ENCODE measurements at regions not wholly inside any gene's neighbourhood (a gene's known extent, or its start where the extent isn't known, plus 50 kb on each side); places are given as distances from the start of the nearest gene placed in this dataset.

DNA sequence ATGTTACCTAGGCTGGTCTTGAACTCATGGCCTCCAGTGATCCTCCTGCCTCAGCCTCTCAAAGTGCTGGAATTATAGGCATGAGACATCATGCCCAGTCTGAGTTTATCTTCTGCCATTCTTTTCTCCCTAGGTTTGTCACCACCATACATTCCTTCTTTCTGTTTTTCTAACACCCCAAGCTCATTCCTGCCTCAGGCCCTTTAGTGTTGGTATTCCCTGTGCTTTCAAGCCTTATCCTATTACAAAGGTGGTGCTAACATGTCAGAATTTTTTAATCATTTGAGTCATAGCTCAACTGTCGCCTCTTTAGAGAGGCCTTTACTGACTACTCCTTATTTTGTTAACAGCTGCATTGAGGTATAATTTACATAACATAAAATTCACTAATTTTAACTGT, 221.1 kb upstream of the PRSS16 start:
- no peak overlapping the region for H2AFZ ChIP-seq (ENCODE audit: low read depth)
- H3K27ac ChIP-seq (ENCODE audit: low read depth in 2 of 2, low read length in 1 of 2): no peak overlapping the region
- no peak overlapping the region for H3K4me2 ChIP-seq
- no peaks in the 10 kb centered on the region for H3K27me3 ChIP-seq (ENCODE audit: insufficient read depth)
- no peaks in the 10 kb centered on the region for H3K9me2 ChIP-seq
- H3K36me3 ChIP-seq (replicated peaks in 1 of 2; ENCODE audit: control insufficient read depth in 1 of 2, insufficient read depth in 2 of 2, low read length in 1 of 2): no peaks in the 10 kb centered on the region
- WGBS (ENCODE audit: low lambda C conversion rate): 63% methylated on average over 1 of the region's 1 CpG
- H3K9me3 ChIP-seq: no peaks in the 10 kb centered on the region
- no peak overlapping the region for H3K4me3 ChIP-seq (ENCODE audit: low read depth in 2 of 2, low read length in 1 of 2)
- POLR2A ChIA-PET: no interaction called here
- TF ChIP-seq RAD21 (IDR thresholded peaks at IDR 0.05; ENCODE audit: low read length) (no peak), CHD2 (IDR thresholded peaks at IDR 0.05; ENCODE audit: low read length, partially characterized antibody) (no peak), MEF2A (IDR thresholded peaks at IDR 0.05; ENCODE audit: borderline replicate concordance, low read depth) (no peak), SMC3 (IDR thresholded peaks at IDR 0.05; ENCODE audit: low read depth, low read length) (no peak), FOXJ3 (CRISPR knock-in tag; IDR thresholded peaks at IDR 0.05) (no peak), EP300 (IDR thresholded peaks at IDR 0.05; ENCODE audit: borderline replicate concordance in 1 of 2, low read depth in 1 of 2, low read length in 1 of 2) (no peak), RCOR1 (IDR thresholded peaks at IDR 0.05; ENCODE audit: low read length) (no peak), TAF1 (IDR thresholded peaks at IDR 0.05; ENCODE audit: borderline replicate concordance, low read depth, low read length) (no peak), MXI1 (IDR thresholded peaks at IDR 0.05; ENCODE audit: low read depth, low read length) (no peak), RFX5 (IDR thresholded peaks at IDR 0.05; ENCODE audit: low read length) (no peak), SIN3A (IDR thresholded peaks at IDR 0.05; ENCODE audit: borderline replicate concordance, low read depth, low read length) (no peak), NRF1 (IDR thresholded peaks at IDR 0.05; ENCODE audit: low read depth, low read length) (no peak), YY1 (IDR thresholded peaks at IDR 0.05; ENCODE audit: low read depth) (no peak), POLR2AphosphoS5 (IDR thresholded peaks at IDR 0.05; ENCODE audit: low read depth, low read length) (no peak), FOSL2 (IDR thresholded peaks at IDR 0.05; ENCODE audit: borderline replicate concordance, low read depth) (no peak), RXRA (IDR thresholded peaks at IDR 0.05; ENCODE audit: borderline replicate concordance, low read depth) (no peak)
- TF ChIP-seq, protein P1, sequence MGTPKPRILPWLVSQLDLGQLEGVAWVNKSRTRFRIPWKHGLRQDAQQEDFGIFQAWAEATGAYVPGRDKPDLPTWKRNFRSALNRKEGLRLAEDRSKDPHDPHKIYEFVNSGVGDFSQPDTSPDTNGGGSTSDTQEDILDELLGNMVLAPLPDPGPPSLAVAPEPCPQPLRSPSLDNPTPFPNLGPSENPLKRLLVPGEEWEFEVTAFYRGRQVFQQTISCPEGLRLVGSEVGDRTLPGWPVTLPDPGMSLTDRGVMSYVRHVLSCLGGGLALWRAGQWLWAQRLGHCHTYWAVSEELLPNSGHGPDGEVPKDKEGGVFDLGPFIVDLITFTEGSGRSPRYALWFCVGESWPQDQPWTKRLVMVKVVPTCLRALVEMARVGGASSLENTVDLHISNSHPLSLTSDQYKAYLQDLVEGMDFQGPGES (IDR thresholded peaks at IDR 0.05; ENCODE audit: low read depth, low read length): no peak
- TF ChIP-seq, protein P2, sequence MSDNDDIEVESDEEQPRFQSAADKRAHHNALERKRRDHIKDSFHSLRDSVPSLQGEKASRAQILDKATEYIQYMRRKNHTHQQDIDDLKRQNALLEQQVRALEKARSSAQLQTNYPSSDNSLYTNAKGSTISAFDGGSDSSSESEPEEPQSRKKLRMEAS (IDR thresholded peaks at IDR 0.05; ENCODE audit: low read depth): no peak
- TF ChIP-seq, protein P3, sequence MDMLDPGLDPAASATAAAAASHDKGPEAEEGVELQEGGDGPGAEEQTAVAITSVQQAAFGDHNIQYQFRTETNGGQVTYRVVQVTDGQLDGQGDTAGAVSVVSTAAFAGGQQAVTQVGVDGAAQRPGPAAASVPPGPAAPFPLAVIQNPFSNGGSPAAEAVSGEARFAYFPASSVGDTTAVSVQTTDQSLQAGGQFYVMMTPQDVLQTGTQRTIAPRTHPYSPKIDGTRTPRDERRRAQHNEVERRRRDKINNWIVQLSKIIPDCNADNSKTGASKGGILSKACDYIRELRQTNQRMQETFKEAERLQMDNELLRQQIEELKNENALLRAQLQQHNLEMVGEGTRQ (IDR thresholded peaks at IDR 0.05; ENCODE audit: borderline replicate concordance, low read depth, low read length): no peak
- TF ChIP-seq, protein P4, sequence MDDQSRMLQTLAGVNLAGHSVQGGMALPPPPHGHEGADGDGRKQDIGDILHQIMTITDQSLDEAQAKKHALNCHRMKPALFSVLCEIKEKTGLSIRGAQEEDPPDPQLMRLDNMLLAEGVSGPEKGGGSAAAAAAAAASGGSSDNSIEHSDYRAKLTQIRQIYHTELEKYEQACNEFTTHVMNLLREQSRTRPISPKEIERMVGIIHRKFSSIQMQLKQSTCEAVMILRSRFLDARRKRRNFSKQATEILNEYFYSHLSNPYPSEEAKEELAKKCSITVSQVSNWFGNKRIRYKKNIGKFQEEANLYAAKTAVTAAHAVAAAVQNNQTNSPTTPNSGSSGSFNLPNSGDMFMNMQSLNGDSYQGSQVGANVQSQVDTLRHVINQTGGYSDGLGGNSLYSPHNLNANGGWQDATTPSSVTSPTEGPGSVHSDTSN (IDR thresholded peaks at IDR 0.05): no peak
- CTCF ChIA-PET: no interaction called here
- no peaks in the 10 kb centered on the region for H3K79me2 ChIP-seq (ENCODE audit: insufficient read depth)
- H3F3A ChIP-seq (replicated peaks; ENCODE audit: insufficient read depth): no peaks in the 10 kb centered on the region
- no peaks in the 10 kb centered on the region for H4K20me1 ChIP-seq (ENCODE audit: insufficient read depth)
- DNase-seq: no peak
- no peak overlapping the region for H3K9ac ChIP-seq
- no peaks in the 10 kb centered on the region for H3K4me1 ChIP-seq (ENCODE audit: control insufficient read depth in 1 of 2, insufficient read depth in 2 of 2, low read depth in 1 of 2, low read length in 1 of 2)
